ENCODE measurements at regions not wholly inside any gene's neighbourhood (a gene's known extent, or its start where the extent isn't known, plus 50 kb on each side); places are given as distances from the start of the nearest gene placed in this dataset.

DNA sequence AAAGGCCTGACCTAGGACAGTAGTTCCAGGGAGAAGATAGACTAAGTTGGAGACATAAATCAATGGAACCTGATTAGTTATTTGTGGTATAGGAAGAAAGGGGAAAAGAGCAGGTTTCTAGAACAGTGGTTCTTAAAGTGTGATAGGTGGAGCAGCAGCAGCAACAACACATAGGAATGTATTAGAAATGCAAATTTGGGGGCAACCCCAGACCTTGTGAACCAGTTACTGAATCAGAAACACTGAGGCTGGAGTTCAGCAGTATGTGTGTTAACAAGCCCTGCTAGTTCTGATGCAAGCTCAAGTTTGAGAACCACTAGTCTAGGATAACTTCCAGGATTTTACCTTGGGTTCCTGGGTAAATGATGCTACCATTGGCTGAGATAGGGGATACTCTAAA, 308.7 kb downstream of the EMP1 start:
- no peak overlapping the region for H4K91ac ChIP-seq (ENCODE audit: insufficient read depth, low read depth, low read length)
- no peak overlapping the region for H3K56ac ChIP-seq (ENCODE audit: extremely low read depth, insufficient read depth, low read length)
- H3K9me3 ChIP-seq (ENCODE audit: control insufficient read depth, insufficient read depth, low read length) = no peaks in the 10 kb centered on the region
- H3K9ac ChIP-seq (ENCODE audit: low read depth, low read length) = no peak overlapping the region
- H3K4ac ChIP-seq (ENCODE audit: low read depth, low read length) = no peak overlapping the region
- no peak overlapping the region for H4K5ac ChIP-seq (ENCODE audit: low read depth, low read length)
- H2BK120ac ChIP-seq (ENCODE audit: low read depth, low read length) = no peak overlapping the region
- no peak overlapping the region for H3K4me3 ChIP-seq (ENCODE audit: insufficient read depth, low read depth, low read length)
- intact Hi-C loops (cut with micrococcal nuclease) (no loop called here), dilution Hi-C loops (cut with HindIII; ENCODE audit: low sequenced_read_pairs, unreplicated experiment) (no loop called here), in situ Hi-C loops (cut with MboI; ENCODE audit: low sequenced_read_pairs) (no loop called here)
- H3K18ac ChIP-seq (ENCODE audit: low read depth, low read length) = no peak overlapping the region
- POLR2A ChIA-PET (ENCODE audit: unreplicated experiment) = no interaction called here
- no peak overlapping the region for H3K4me2 ChIP-seq (ENCODE audit: low read depth, low read length)
- H4K8ac ChIP-seq (ENCODE audit: low read depth in 2 of 2, low read length in 2 of 2) = no peak overlapping the region
- no peak overlapping the region for H2BK15ac ChIP-seq (ENCODE audit: low read depth, low read length)
- H3K27ac ChIP-seq (ENCODE audit: insufficient read depth, low read length) = no peak overlapping the region
- no peaks in the 10 kb centered on the region for H3K4me1 ChIP-seq (ENCODE audit: control insufficient read depth, insufficient read depth, low read length)
- no peaks in the 10 kb centered on the region for H4K20me1 ChIP-seq (ENCODE audit: insufficient read depth, low read length)
- no peak for TF ChIP-seq POLR2A (IDR thresholded peaks at IDR 0.05; ENCODE audit: low read depth, low read length)
- no peak overlapping the region for H2AFZ ChIP-seq (replicated peaks; ENCODE audit: low read length, poor library complexity)
- DNase-seq (no peak), ATAC-seq (ENCODE audit: low read depth) (no peak)
- H3K27me3 ChIP-seq (ENCODE audit: control insufficient read depth, insufficient read depth, low read length) = no peaks in the 10 kb centered on the region
- H3K23ac ChIP-seq (ENCODE audit: low read depth, low read length) = no peak overlapping the region
- no peaks in the 10 kb centered on the region for H3K79me1 ChIP-seq (ENCODE audit: low read depth in 1 of 2, low read length in 2 of 2)
- no peaks in the 10 kb centered on the region for H3K9me1 ChIP-seq (ENCODE audit: insufficient read depth, low read length)
- H3K14ac ChIP-seq (replicated peaks; ENCODE audit: low read depth, low read length) = no peak overlapping the region
- H2BK5ac ChIP-seq (ENCODE audit: low read depth, low read length, poor library complexity, severe bottlenecking) = no peak overlapping the region
- no peak overlapping the region for H2AK9ac ChIP-seq (replicated peaks; ENCODE audit: low read depth, low read length, poor library complexity)
- BruUV-seq (replicated peaks) = no TSS peak
- no peak overlapping the region for H2BK20ac ChIP-seq (ENCODE audit: low read depth, low read length)
- CTCF ChIA-PET = no interaction called here
- no peak overlapping the region for H2AK5ac ChIP-seq (ENCODE audit: low read depth, low read length)
- no peaks in the 10 kb centered on the region for H3K36me3 ChIP-seq (ENCODE audit: control insufficient read depth, insufficient read depth, low read length)

All from IMR-90 (cell line).